Caco-2 (cell line): ENCODE measurements at regions not wholly inside any gene's neighbourhood (a gene's known extent, or its start where the extent isn't known, plus 50 kb on each side); places are given as distances from the start of the nearest gene placed in this dataset.
A peak's percentile ranks its signal among the peaks of the same experiment; 100 is the strongest.

Source experiments
- BruUV-seq: library from RNA; stranded (reverse); fragments of 400-500 nt; replicated peaks from 2 replicates; lab custom pipeline; 2021; lab: Mats Ljungman, UMichigan
- CTCF ChIA-PET: fragments of 300-600 bp; sonication (Branson Sonifier 250); formaldehyde crosslinking; loops from one replicate; lab custom pipeline; 2022; ENCODE audit warnings: antibody characterized with exemption; lab: Charles Lee
- POLR2A ChIA-PET: fragments of 300-600 bp; sonication (Branson Sonifier 250); formaldehyde crosslinking; loops from one replicate; lab custom pipeline; 2022; ENCODE audit warnings: antibody characterized with exemption; lab: Charles Lee
- DNase-seq, 2 experiments: peaks; one replicate each; pipeline versions ENCODE4 v3.0.0 to v3.0.0-alpha.2; 2020 to 2022
- H3K27me3 ChIP-seq: replicated peaks from 2 replicates; pipeline ENCODE4 v1.6.0; 2011; ENCODE audit warnings: low read length; ENCODE audit not compliant: control insufficient read depth, insufficient read depth
- H3K36me3 ChIP-seq: 2 replicates; pipeline ENCODE4 v1.5.1; 2011; ENCODE audit warnings: low read length; ENCODE audit not compliant: control insufficient read depth, insufficient read depth
- H3K4me1 ChIP-seq: fragments of 250-450 bp; sonication (Bioruptor Pico); 2 replicates; pipeline ENCODE4 v1.5.1; 2020; ENCODE audit warnings: mild to moderate bottlenecking
- H3K4me3 ChIP-seq: 2 replicates; pipeline ENCODE4 v1.5.1; 2011; ENCODE audit warnings: low read depth, mild to moderate bottlenecking, control low read depth, low read length
- H3K9me3 ChIP-seq: fragments of 250-450 bp; sonication (Bioruptor Pico); 2 replicates; pipeline ENCODE4 v1.5.1; 2020; ENCODE audit warnings: mild to moderate bottlenecking, moderate library complexity
- H3K27ac Mint-ChIP-seq: one replicate; pipeline ENCODE4 v1.8.0; 2022; ENCODE audit warnings: mixed read lengths; ENCODE audit not compliant: unreplicated experiment
- H3K27me3 Mint-ChIP-seq: one replicate; pipeline ENCODE4 v1.8.0; 2022; ENCODE audit warnings: mixed read lengths; ENCODE audit not compliant: insufficient read depth, unreplicated experiment
- H3K36me3 Mint-ChIP-seq: one replicate; pipeline ENCODE4 v1.8.0; 2022; ENCODE audit warnings: mild to moderate bottlenecking, mixed read lengths; ENCODE audit not compliant: insufficient read depth, unreplicated experiment
- H3K4me1 Mint-ChIP-seq: one replicate; pipeline ENCODE4 v1.8.0; 2022; ENCODE audit warnings: low read depth, mixed read lengths; ENCODE audit not compliant: unreplicated experiment
- H3K4me3 Mint-ChIP-seq: one replicate; pipeline ENCODE4 v1.8.0; 2022; ENCODE audit warnings: mild to moderate bottlenecking, moderate library complexity, mixed read lengths; ENCODE audit not compliant: unreplicated experiment
- H3K9me3 Mint-ChIP-seq: one replicate; pipeline ENCODE4 v1.8.0; 2022; ENCODE audit warnings: mixed read lengths; ENCODE audit not compliant: unreplicated experiment
- CTCF ChIP-seq, 2 experiments: fragments of 200-600 bp in 1 of 2; IDR thresholded peaks; 1 replicate in 1 of 2; 2 replicates in 1 of 2; pipeline versions ENCODE4 v1.5.1 to v1.8.0; 2011 to 2022; ENCODE audit warnings: antibody characterized with exemption in 1 of 2, control low read depth in 1 of 2, inconsistent platforms in 1 of 2, low read depth in 1 of 2, low read length in 1 of 2, mild to moderate bottlenecking in 1 of 2, moderate library complexity in 1 of 2; ENCODE audit not compliant: insufficient read depth in 1 of 2, severe bottlenecking in 1 of 2, unreplicated experiment in 1 of 2
- intact Hi-C: fragments of 100-400 bp; cut with micrococcal nuclease; formaldehyde crosslinking; loops from one replicate; pipeline ENCODE4 v1.10.0; 2022; ENCODE audit not compliant: unreplicated experiment

- Mint-ChIP-seq H3K27me3 (no peaks in the 10 kb centered on the region), H3K4me1 (peaks cover 19% of the 10 kb centered on the region), H3K4me3 (peak overlapping the region; percentile 65), H3K27ac (peak overlapping the region; percentile 96), H3K36me3 (peaks cover 9% of the 10 kb centered on the region), H3K9me3 (no peaks in the 10 kb centered on the region)
- no peak overlapping the region for H3K4me3 ChIP-seq
- H3K36me3 ChIP-seq, result no peaks in the 10 kb centered on the region
- peaks cover 76% of the 10 kb centered on the region for H3K4me1 ChIP-seq
- no peaks in the 10 kb centered on the region for H3K9me3 ChIP-seq
- no peak for TF ChIP-seq CTCF (IDR thresholded peaks at IDR 0.05; ENCODE audit: insufficient read depth in 1 of 2, low read depth in 1 of 2, low read length in 1 of 2, severe bottlenecking in 1 of 2, unreplicated experiment in 1 of 2)
- POLR2A ChIA-PET, result interaction anchor here (0.6 to 1.8 kb wide), 4 partner anchors 58 to 350 kb away, joined by 4 to 8 read pairs (median 4); no protein-coding TSS in a partner anchor
- H3K27me3 ChIP-seq, result no peaks in the 10 kb centered on the region
- intact Hi-C loops, result loop anchor here (1.0 to 5.0 kb wide), 11 partner anchors 15 to 351 kb away; no protein-coding TSS in a partner anchor
- CTCF ChIA-PET, result interaction anchor here (0.5 to 1.0 kb wide), 4 partner anchors 77 to 928 kb away, joined by 3 to 6 read pairs (median 3); partner anchors contain the start of gene ZNF608
- peak; percentile 86 to 91 for DNase-seq
- no TSS peak for BruUV-seq
These were observed 84.9 kb downstream of the ZNF608 start for GRCh38 chr5:124661317-124662141.

DNA sequence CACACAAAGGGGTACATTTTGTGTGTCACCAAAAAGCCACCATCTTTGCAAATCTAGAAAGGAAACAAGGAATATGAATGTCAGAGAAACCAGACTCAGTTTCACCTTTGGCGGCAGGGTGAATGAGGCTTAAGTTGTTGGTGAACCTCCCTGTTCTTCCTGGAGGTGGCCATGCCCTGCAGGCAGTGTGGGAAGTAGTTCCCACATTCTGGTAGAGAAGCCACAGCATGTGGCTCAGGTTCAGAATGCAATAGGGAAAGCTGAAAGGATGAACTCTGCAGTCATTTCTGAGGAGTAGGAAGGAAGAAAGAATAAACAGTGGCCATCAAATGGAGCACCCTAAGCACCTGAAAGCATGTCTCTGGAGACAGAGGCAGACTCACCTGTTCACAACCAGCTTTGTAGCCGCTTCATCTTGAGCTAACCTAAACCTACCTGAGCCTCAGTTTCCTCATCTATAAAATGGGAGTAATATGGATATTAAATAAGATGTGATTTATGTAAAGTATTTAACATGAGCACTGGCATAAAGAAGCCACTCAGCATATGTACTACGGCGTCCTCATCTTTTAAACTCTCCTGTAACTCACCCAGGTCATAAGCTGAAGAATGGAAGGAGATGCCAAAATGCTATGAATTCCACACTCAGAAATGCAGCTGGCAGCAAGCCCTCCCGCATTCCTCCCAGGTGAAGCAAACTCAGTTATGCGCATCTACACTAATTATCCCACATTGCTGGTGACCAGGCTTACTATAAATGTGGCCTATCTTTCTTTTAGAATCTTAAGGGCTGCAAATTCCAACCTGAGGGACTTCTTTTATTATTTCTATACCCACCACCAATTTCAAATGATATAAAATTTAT lies 86.0 kb downstream of the ZNF608 start:
- intact Hi-C loops, result loop anchor here (1.0 to 5.0 kb wide), 10 partner anchors 16 to 352 kb away; no protein-coding TSS in a partner anchor
- peaks cover 19% of the 10 kb centered on the region for H3K4me1 Mint-ChIP-seq
- H3K27ac Mint-ChIP-seq, result peak overlapping the region; percentile 96
- H3K9me3 Mint-ChIP-seq, result no peaks in the 10 kb centered on the region
- TF ChIP-seq CTCF (IDR thresholded peaks at IDR 0.05; ENCODE audit: insufficient read depth in 1 of 2, low read depth in 1 of 2, low read length in 1 of 2, severe bottlenecking in 1 of 2, unreplicated experiment in 1 of 2), result no peak
- no peak overlapping the region for H3K4me3 ChIP-seq
- ChIA-PET CTCF (interaction anchor here (0.5 to 1.0 kb wide), 2 partner anchors 79 to 86 kb away, joined by 3 read pairs; partner anchors contain the start of gene ZNF608), POLR2A (interaction anchor here (1.0 to 1.8 kb wide), 3 partner anchors 87 to 351 kb away, joined by 4 to 8 read pairs (median 4); no protein-coding TSS in a partner anchor)
- no peaks in the 10 kb centered on the region for H3K27me3 Mint-ChIP-seq
- H3K4me1 ChIP-seq, result peaks cover 84% of the 10 kb centered on the region
- no peaks in the 10 kb centered on the region for H3K27me3 ChIP-seq
- H3K36me3 Mint-ChIP-seq, result peaks cover 9% of the 10 kb centered on the region
- H3K9me3 ChIP-seq, result no peaks in the 10 kb centered on the region
- no peaks in the 10 kb centered on the region for H3K36me3 ChIP-seq
- DNase-seq, result peak in 1 of 2 experiments; percentile 52
- BruUV-seq, result no TSS peak
- peak overlapping the region; percentile 65 for H3K4me3 Mint-ChIP-seq
